ENCODE measurements at regions not wholly inside any gene's neighbourhood (a gene's known extent, or its start where the extent isn't known, plus 50 kb on each side); places are given as distances from the start of the nearest gene placed in this dataset.

- no peaks in the 10 kb centered on the region for H3K36me3 ChIP-seq
- no peak for DNase-seq (ENCODE audit: low spot score)
- no peak for TF ChIP-seq CTCF (IDR thresholded peaks at IDR 0.05)
- H3K4me1 ChIP-seq = peaks cover 0 to 6% of the 10 kb centered on the region in 2 donors
- H3K9me3 ChIP-seq = no peaks in the 10 kb centered on the region
- no peak overlapping the region for H3K27ac ChIP-seq
- H3K4me3 ChIP-seq = no peak overlapping the region
- H3K27me3 ChIP-seq = no peaks in the 10 kb centered on the region
These were observed 217.0 kb downstream of the TMEM38B start for GRCh38 chr9:105911104-105911911.

- no peak for DNase-seq (ENCODE audit: low spot score)
- Histone ChIP-seq H3K9me3 (no peaks in the 10 kb centered on the region), H3K27me3 (no peaks in the 10 kb centered on the region), H3K4me3 (no peak overlapping the region), H3K27ac (no peak overlapping the region), H3K4me1 (peaks cover 0 to 6% of the 10 kb centered on the region in 2 donors), H3K36me3 (no peaks in the 10 kb centered on the region)
- no peak for TF ChIP-seq CTCF (IDR thresholded peaks at IDR 0.05)
These were observed 218.0 kb downstream of the TMEM38B start for GRCh38 chr9:105912157-105912862.

- no peak overlapping the region for H3K4me3 ChIP-seq
- no peaks in the 10 kb centered on the region for H3K9me3 ChIP-seq
- DNase-seq (ENCODE audit: low spot score) = no peak
- H3K27ac ChIP-seq = no peak overlapping the region
- peaks cover 0 to 6% of the 10 kb centered on the region in 2 donors for H3K4me1 ChIP-seq
- H3K27me3 ChIP-seq = no peaks in the 10 kb centered on the region
- no peaks in the 10 kb centered on the region for H3K36me3 ChIP-seq
- TF ChIP-seq CTCF (IDR thresholded peaks at IDR 0.05) = no peak
These were observed 218.6 kb downstream of the TMEM38B start for GRCh38 chr9:105912863-105913516.

- Histone ChIP-seq H3K9me3 (no peaks in the 10 kb centered on the region), H3K27ac (no peak overlapping the region), H3K36me3 (no peaks in the 10 kb centered on the region), H3K27me3 (no peaks in the 10 kb centered on the region), H3K4me3 (no peak overlapping the region), H3K4me1 (no peaks in the 10 kb centered on the region)
- DNase-seq (ENCODE audit: low spot score) = no peak
- TF ChIP-seq CTCF (IDR thresholded peaks at IDR 0.05) = no peak
These were observed 226.9 kb downstream of the TMEM38B start for GRCh38 chr9:105921057-105921726.

GRCh38 chr9:105928416-105928815 lies 234.1 kb downstream of the TMEM38B start:
- Histone ChIP-seq H3K27me3 (no peaks in the 10 kb centered on the region), H3K9me3 (no peaks in the 10 kb centered on the region), H3K27ac (no peak overlapping the region), H3K4me1 (peaks cover 0 to 7% of the 10 kb centered on the region in 2 donors), H3K4me3 (no peak overlapping the region), H3K36me3 (no peaks in the 10 kb centered on the region)
- no peak for DNase-seq (ENCODE audit: low spot score)
- TF ChIP-seq CTCF (IDR thresholded peaks at IDR 0.05) = no peak

All from right atrium auricular region (tissue), 2 donors.